HG03469 (cell line): ENCODE measurements at regions not wholly inside any gene's neighbourhood (a gene's known extent, or its start where the extent isn't known, plus 50 kb on each side); places are given as distances from the start of the nearest gene placed in this dataset.
"Not testable (repeated sequence)": the region's sequence is repeated elsewhere in the genome, so short reads cannot be mapped to it uniquely, and the experiment has no call there.

Experiments
- ATAC-seq: cut with Tn5 transposase; IDR thresholded peaks from one replicate; pipeline ENCODE4 v1.9.1; 2021; ENCODE audit warnings: mild to moderate bottlenecking, moderate library complexity, moderate number of reproducible peaks; ENCODE audit not compliant: unreplicated experiment

DNA sequence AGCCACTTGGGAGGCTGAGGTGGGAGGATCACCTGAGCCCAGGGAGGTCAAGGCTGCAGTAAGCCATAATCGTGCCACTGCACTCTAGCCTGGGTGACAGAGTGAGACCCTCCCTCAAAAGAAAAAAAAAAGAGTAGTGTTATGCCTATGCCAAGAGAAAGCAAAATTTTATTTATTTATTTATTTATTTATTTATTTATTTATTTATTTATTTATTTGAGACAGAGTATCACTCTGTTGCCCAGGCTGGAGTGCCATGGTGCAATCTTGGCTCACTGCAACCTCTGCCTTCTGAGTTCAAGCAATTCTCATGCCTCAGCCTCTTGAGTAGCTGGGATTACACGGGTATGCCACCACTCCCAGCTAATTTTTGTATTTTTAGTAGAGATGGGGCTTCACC is 72.6 kb upstream of the RAPGEF2 start:
- ATAC-seq = not testable (repeated sequence)

DNA sequence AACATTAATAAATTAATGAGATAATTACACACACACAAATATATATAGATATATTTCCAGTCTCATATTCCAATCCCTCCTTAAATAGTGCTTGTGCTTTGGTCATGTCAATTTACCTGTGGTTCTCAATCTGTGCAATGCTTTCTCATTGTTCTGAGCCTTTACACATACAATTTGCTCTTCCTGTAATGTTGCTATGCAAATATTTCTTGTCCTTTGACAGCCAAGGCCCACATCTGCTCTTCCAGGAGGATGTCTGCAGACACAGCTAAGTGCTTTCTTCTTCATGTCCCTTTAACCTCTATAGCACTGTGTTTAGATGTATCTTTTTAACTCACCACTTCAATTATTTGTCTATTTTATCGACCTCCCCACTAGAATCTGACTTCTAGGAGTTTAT is 67.3 kb upstream of the RAPGEF2 start:
- peak; percentile 57 for ATAC-seq

DNA sequence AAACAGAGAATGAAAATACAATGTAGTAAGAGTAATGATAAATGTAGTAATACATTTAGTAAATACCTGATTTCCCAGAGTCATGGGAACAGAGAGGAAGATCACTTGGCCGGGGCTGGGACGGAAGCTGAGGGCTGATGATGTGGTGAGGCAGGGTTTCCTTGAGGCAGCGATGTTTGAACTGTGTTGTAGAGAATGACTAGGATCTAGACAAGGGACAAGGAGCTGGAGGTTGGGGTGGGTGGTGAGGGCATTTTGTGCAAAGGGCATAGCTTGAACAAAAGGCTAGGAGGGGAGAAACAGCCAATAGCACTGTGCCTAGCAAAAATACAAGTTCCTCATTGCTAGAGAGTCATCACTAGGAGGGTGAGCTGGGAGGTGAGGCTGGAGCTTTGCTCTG is 64.3 kb upstream of the RAPGEF2 start:
- ATAC-seq = no peak

DNA sequence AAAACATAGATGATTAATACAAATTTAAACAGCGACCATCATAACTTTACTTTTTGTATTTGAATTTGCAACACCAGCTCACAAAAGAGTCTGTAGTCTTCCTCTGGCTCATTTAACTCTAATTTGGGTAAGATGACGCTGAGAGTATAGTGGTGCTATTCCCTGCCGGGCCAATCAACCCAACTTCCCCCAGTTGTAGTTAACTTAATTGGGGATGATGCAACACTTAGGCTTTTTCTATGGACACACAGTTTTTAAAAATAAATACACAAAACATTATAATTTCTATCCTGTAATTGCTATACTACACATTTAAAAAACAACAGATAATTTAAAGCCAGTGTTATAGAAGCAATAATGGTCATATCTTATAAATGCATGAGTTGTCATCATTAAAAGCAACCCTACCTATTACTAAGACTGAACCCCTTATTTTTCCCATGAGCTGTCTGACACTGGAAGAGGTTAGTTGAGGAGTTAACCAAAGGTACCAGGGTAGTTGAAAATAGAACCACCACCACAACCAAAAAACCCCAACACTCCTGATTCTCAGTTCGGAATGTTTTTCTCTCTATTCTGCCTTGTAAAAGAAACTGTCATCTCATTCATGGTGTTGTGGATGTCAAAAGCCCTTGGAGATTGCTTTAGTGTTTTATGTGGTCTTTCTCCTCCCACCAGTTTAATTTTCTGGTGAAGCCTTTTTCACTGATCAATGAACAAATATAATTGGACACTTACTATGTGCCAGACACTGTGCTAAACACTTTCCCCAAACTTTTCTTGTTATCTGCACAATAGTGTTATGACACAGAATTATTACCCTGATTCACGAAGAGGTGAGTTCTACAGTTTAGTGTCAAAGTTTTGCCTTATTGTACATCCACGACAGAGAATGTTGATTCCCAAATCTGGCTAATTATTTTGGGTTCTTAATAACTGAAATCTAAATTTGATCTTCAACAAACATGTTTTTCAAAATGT is 61.5 kb upstream of the RAPGEF2 start:
- no peak for ATAC-seq

DNA sequence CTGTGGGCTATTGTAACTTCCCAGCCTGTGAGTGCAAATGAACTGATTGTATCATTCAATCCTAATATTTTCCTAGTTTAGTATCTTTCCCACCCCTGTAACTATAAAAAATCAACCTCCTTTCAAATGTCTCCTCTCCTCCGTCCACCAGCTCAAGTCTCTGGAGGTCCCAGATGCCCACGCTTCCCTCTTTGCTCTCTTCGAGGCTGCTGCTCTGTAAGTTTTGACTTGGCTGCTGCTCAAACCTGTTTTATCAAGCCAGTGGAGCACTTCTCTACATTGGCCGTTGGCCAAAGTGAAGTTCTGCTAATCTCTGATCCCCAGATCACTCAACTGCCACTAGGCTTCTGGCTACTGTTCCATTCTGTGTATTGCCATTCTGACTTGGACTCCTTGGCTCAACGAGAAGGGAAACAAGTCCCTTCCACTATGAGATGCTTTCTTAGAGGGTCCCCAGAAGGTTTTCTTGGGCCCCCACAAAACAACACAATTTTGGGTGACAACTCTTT is 60.7 kb upstream of the RAPGEF2 start:
- ATAC-seq = peak; percentile 57

DNA sequence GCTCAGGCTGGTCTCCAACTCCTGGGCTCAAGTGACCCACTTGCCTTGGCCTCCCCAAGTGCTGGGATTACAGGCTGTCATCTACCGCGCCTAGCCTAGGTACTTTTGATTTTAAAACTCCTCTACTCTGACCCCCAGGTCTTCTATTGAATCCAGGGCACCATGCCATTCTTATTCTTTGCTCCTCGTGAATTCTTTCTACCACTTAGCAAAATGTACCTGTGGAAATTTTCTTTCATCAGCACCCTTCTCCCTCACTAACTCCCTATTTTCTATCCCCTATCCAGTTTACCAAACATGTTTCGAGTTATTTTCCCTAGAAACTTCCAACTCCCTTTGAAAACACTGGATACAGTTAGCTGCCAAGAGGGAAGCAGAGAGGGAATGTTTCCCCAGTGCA is 60.0 kb upstream of the RAPGEF2 start:
- ATAC-seq = no peak

DNA sequence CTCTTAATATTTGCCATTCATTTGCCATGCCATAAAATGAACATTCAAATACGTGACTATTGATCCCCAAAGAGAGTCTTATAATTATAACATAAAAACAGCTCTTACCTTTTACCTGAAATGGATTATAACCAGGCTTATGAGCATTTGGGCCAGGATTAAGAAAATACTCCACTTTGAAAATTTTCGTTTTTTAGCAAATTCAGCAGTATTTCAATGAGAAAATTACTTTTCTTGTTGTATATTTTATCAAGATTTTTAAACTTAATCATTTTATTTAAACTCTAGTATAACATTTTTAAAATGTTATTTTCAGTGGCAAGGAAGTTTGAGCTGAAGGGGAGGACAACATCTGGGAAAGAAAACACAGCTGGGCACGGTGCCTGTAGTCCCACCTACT is 59.0 kb upstream of the RAPGEF2 start:
- ATAC-seq = no peak

DNA sequence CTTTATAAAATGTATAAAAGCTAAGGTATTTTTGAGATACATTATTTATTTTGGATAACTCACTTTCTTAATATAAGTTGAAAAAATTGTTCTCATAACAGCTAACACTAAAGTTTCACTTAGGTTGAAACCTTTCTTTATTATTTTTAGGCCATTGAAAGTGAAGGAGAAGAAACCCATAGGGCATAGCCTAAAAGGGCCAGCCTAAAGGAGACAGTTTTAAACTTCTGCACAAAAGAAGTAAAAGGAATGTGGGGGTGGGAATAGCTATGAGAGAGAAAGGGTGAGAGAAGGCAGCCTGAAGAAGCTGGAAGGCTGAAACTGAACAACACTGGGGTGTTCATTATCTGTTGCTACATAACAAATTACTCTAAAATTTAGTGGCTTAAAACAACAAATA is 57.6 kb upstream of the RAPGEF2 start:
- ATAC-seq = no peak

DNA sequence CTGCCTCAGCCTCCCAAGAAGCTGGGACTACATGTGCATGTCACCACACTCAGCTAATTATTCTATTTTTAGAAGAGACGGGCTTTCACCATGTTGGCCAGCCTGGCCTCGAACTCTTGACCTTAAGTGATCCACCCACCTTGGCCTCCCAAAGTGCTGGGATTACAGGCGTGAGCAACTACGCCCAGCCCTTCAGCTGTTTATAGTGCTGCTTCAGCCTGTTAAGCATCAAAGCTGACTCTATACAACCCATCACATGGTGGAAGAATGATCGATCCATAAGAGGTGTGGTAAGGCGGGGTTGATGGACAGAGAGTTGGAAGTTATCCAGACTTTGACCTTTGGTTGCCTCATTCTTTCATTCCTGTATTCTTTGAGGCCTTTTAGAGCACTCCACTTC is 56.2 kb upstream of the RAPGEF2 start:
- no peak for ATAC-seq

DNA sequence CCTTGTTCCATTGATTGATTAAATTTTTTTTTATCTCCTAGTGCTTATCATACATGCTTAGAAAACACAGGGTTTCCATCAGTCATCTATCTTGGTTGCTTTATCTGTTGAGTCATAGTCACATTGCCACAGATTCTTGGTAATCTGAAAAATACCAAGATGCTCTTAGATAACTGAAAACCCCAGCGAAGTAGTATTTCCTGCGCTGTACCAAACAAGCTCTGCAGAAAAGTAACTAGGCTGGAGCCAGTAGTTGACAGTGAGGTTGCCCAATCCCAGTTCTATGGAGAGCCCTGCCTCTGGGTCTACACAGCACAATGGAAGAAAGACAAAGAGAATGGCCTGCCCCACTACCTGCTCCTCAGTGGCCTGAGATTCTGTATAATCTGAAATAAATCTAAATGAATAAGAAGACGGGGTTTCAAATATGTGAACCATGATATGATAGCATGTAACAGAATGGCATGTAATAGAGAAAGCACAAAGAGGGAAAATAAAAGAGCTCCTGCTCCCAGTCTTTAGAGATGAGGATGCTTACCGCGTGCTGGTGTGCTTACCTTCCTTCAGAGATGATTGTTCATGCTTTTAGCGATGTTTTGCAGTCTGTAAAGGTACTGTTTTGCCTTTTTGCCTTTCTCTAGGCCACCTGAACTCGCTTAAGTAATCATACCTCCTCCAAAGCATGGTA is 55.3 kb upstream of the RAPGEF2 start:
- ATAC-seq = no peak

DNA sequence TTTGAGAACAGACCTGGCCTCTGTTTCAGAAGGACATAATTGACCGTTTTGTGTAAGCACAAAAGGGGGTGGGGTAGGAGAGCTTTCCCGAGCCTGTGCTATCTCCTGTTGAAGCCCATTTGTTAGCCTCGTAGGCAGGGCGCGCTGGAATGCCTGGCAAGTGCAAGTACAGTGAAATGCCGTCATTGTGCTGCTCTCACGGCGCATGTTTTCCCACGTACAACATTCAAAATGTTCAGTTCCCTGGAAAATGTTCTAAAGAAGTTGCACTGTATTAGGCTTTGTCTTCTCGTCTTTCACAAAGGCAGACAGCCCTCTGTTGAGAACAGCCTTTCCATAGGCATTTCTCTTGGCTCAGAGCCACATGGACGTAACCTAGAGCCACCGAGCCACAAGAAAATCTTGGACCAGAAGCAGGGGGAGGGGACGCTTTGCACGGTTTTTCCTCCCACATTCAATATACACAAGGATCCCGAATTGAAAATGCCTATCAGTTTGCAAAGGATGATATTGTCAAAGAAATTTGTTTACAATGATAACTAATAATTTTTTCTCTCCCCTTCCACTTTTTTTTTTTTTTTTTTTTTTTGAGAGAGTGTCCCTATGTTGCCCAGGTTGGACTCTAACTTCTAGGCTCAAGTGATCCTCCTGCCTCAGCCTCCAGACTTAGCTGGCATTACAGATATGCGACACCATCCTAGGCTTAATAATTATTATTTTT is 54.6 kb upstream of the RAPGEF2 start:
- no peak for ATAC-seq

DNA sequence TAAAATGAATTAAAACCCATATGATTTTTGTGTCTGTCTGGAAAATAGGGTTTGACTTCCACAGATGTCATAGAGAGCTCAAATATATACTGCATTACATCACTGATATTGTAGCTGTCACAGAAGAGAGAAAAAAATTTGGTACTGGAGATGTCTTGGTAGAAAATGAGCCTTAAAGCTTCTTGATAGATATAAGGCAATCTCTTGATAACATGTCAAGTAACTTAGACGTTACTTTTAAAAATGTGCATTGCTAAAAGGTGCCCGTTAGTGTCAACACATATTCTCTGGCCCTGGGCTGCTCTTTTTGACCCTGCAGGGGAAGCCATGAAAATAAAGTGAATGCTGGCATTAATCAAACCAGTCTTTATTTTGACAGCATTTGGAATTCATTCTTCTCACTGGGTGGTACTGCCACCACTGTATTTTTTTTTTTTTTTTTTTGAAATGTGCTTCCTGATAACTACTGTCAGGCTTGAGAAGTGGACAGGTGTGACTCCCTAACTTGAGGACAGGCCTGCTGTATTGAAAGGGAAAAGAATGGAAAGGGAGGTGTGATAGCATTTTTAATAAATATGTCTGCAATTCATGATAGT is 53.0 kb upstream of the RAPGEF2 start:
- no peak for ATAC-seq

DNA sequence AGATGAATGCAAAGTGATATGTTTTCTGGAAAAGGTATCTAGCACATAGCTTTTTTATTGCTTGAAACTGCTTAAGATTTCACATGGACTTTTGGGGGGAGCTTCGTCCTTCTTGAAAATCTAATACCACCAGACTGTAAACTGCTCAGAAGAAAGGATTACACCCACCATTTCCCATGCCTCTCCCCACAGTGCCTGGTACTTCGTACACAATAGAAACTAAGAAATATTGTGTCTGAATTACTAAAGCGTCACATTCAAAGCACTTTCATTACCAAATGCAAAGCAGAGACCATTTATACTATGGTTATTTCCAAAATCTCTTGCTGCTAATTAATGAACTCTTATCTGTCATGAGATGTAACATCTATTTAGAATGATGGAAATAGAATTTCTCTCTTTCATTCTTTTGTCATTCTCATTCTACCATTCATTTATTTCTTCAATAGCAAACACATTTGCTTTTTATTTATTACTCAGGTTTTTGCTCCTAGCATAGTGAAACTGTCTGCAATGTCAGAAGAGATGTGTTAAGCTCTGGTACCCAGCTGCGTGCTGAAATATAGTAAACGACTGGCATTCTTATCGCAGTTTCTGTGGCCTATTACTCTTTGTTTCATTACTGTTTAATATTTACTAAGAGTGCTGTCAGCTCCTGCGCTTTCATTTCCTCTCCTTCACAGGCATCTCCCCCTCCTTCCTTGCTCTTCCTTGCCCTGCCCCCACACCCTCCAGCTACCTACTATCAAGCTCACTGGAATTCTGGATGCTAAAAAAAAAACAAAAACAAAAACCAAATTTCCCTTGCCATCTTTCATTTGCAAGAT is 51.4 kb upstream of the RAPGEF2 start:
- ATAC-seq = peak; percentile 86

DNA sequence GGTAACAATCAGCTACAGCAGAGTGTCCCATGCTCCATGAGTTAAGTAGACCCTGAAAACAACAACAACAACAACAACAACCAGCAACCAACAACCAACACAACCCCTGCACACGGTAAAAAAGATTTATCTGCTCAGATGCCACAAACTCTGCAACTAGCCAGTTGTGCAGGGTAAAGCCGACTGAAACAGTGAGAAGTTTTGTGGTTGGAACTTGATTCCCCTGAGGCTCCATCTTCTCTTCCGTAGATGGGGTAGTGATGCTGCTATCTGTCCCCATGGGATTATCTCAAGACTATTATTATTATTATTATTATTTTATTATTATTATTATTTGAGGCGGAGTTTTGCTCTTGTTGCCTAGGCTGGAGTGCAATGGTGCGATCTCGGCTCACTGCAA is 50.6 kb upstream of the RAPGEF2 start:
- ATAC-seq = peak; percentile 46
